ENCODE measurements at regions not wholly inside any gene's neighbourhood (a gene's known extent, or its start where the extent isn't known, plus 50 kb on each side); places are given as distances from the start of the nearest gene placed in this dataset.

GRCh38 chr3:145015253-145015652 is 1043.6 kb downstream of the DIPK2A start:
- no peak for TF ChIP-seq PKNOX1 (IDR thresholded peaks at IDR 0.05)
- TF ChIP-seq NFRKB (IDR thresholded peaks at IDR 0.05): no peak
- TF ChIP-seq SUZ12 (IDR thresholded peaks at IDR 0.05): no peak
- no peak for TF ChIP-seq HDGF (IDR thresholded peaks at IDR 0.05; ENCODE audit: borderline replicate concordance)
- TF ChIP-seq ARNT (IDR thresholded peaks at IDR 0.05): no peak
- TF ChIP-seq SP1 (IDR thresholded peaks at IDR 0.05): no peak
- no peak for TF ChIP-seq FOXM1 (IDR thresholded peaks at IDR 0.05; ENCODE audit: borderline replicate concordance)
- no peak for TF ChIP-seq BHLHE40 (IDR thresholded peaks at IDR 0.05; ENCODE audit: borderline replicate concordance)
- TF ChIP-seq FOXK2 (IDR thresholded peaks at IDR 0.05): no peak
- no peak for TF ChIP-seq FOXA1 (IDR thresholded peaks at IDR 0.05)
- no peak for TF ChIP-seq L3MBTL2 (conservative IDR thresholded peaks at IDR 0.05)
- no peak for TF ChIP-seq ZNF384 (IDR thresholded peaks at IDR 0.05)
- no peak for TF ChIP-seq ELF4 (IDR thresholded peaks at IDR 0.05)
